Endothelial cell (in vitro differentiated cells): ENCODE measurements at regions not wholly inside any gene's neighbourhood (a gene's known extent, or its start where the extent isn't known, plus 50 kb on each side); places are given as distances from the start of the nearest gene placed in this dataset.

Experiments used
- DNase-seq: peaks from one replicate; pipeline ENCODE4 v3.0.0; 2021; ENCODE audit warnings: low spot score
- H3K27ac Mint-ChIP-seq: one replicate; pipeline ENCODE4 v1.8.0; 2021; ENCODE audit warnings: mixed read lengths, inconsistent platforms; ENCODE audit not compliant: unreplicated experiment
- H3K27me3 Mint-ChIP-seq: one replicate; pipeline ENCODE4 v1.8.0; 2021; ENCODE audit warnings: mild to moderate bottlenecking, moderate library complexity, mixed read lengths, inconsistent platforms; ENCODE audit not compliant: unreplicated experiment
- H3K36me3 Mint-ChIP-seq: one replicate; pipeline ENCODE4 v1.8.0; 2021; ENCODE audit warnings: mild to moderate bottlenecking, low read depth, mixed read lengths, inconsistent platforms; ENCODE audit not compliant: unreplicated experiment
- H3K4me1 Mint-ChIP-seq: one replicate; pipeline ENCODE4 v1.8.0; 2021; ENCODE audit warnings: mild to moderate bottlenecking, mixed read lengths, inconsistent platforms; ENCODE audit not compliant: unreplicated experiment
- H3K4me3 Mint-ChIP-seq: one replicate; pipeline ENCODE4 v1.8.0; 2021; ENCODE audit warnings: mild to moderate bottlenecking, mixed read lengths, inconsistent platforms; ENCODE audit not compliant: unreplicated experiment
- H3K9me3 Mint-ChIP-seq: one replicate; pipeline ENCODE4 v1.8.0; 2021; ENCODE audit warnings: mixed read lengths, inconsistent platforms; ENCODE audit not compliant: unreplicated experiment
- CTCF ChIP-seq: fragments of 200-600 bp; sonication (generic); IDR thresholded peaks from one replicate; pipeline ENCODE4 v1.5.0; 2021; ENCODE audit warnings: antibody characterized with exemption; ENCODE audit not compliant: unreplicated experiment

- H3K27ac Mint-ChIP-seq, result no peak overlapping the region
- no peaks in the 10 kb centered on the region for H3K9me3 Mint-ChIP-seq
- TF ChIP-seq CTCF, result no peak
- H3K27me3 Mint-ChIP-seq, result peaks cover 10% of the 10 kb centered on the region
- H3K4me3 Mint-ChIP-seq, result no peak overlapping the region
- H3K36me3 Mint-ChIP-seq, result peaks cover 3% of the 10 kb centered on the region
- H3K4me1 Mint-ChIP-seq, result peaks cover 62% of the 10 kb centered on the region
- DNase-seq, result no peak
Observed at GRCh38 chr3:150222691-150223489, 185.2 kb upstream of the TSC22D2 start.

GRCh38 chr3:150221904-150222523 lies 186.1 kb upstream of the TSC22D2 start:
- Mint-ChIP-seq H3K9me3 (no peaks in the 10 kb centered on the region), H3K4me1 (peaks cover 53% of the 10 kb centered on the region), H3K27ac (peak overlapping the region; percentile 9), H3K4me3 (peak overlapping the region; percentile 11), H3K36me3 (peaks cover 3% of the 10 kb centered on the region), H3K27me3 (peaks cover 10% of the 10 kb centered on the region)
- TF ChIP-seq CTCF, result no peak
- DNase-seq, result no peak

GRCh38 chr3:150220799-150221198 lies 187.3 kb upstream of the TSC22D2 start:
- Mint-ChIP-seq H3K36me3 (peaks cover 3% of the 10 kb centered on the region), H3K4me1 (peaks cover 47% of the 10 kb centered on the region), H3K27me3 (peaks cover 9% of the 10 kb centered on the region), H3K27ac (no peak overlapping the region), H3K4me3 (no peak overlapping the region), H3K9me3 (no peaks in the 10 kb centered on the region)
- DNase-seq, result no peak
- no peak for TF ChIP-seq CTCF

GRCh38 chr3:150220041-150220440 lies 188.1 kb upstream of the TSC22D2 start:
- peaks cover 46% of the 10 kb centered on the region for H3K4me1 Mint-ChIP-seq
- no peak for DNase-seq
- H3K27ac Mint-ChIP-seq, result no peak overlapping the region
- peaks cover 8% of the 10 kb centered on the region for H3K27me3 Mint-ChIP-seq
- no peaks in the 10 kb centered on the region for H3K9me3 Mint-ChIP-seq
- H3K36me3 Mint-ChIP-seq, result peaks cover 3% of the 10 kb centered on the region
- no peak overlapping the region for H3K4me3 Mint-ChIP-seq
- no peak for TF ChIP-seq CTCF

GRCh38 chr3:150218841-150219240 lies 189.3 kb upstream of the TSC22D2 start:
- no peaks in the 10 kb centered on the region for H3K9me3 Mint-ChIP-seq
- H3K4me3 Mint-ChIP-seq, result no peak overlapping the region
- H3K27me3 Mint-ChIP-seq, result peaks cover 8% of the 10 kb centered on the region
- H3K4me1 Mint-ChIP-seq, result peaks cover 35% of the 10 kb centered on the region
- TF ChIP-seq CTCF, result no peak
- peaks cover 3% of the 10 kb centered on the region for H3K36me3 Mint-ChIP-seq
- no peak for DNase-seq
- no peak overlapping the region for H3K27ac Mint-ChIP-seq
